ENCODE measurements at regions not wholly inside any gene's neighbourhood (a gene's known extent, or its start where the extent isn't known, plus 50 kb on each side); places are given as distances from the start of the nearest gene placed in this dataset.
"Not testable (repeated sequence)": the region's sequence is repeated elsewhere in the genome, so short reads cannot be mapped to it uniquely, and the experiment has no call there.

DNA sequence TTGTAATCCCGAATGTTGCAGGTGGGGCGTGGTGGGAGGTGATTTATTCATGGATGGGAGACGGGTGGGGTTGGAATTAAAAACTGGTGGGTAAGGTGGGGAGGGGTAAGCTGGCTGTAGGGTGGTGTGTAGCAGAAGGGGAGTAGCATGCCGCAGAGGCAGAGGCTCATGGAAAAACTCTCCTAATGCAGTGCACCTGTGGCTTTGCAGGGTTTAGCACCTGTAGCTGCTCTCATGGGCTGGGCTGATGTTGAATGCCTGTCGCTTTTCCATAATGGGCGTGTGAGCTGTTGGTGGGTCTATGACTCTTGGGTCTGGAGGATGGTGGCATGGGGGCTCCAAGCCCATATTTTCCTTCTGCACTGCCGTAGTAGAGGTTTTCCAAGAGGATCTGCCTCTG lies 169.0 kb upstream of the ZNF519 start:
- not testable (repeated sequence) for H3K4me1 ChIP-seq (ENCODE audit: control insufficient read depth, insufficient read depth, low read length); H3K4me2 ChIP-seq (ENCODE audit: low read length); H3K27me3 ChIP-seq (ENCODE audit: control insufficient read depth, insufficient read depth, low read length); H3K36me3 ChIP-seq (ENCODE audit: insufficient read depth, low read length); H3K9me3 ChIP-seq (replicated peaks; ENCODE audit: low read length); H3K4me3 ChIP-seq (ENCODE audit: low read length); H3K9ac ChIP-seq (ENCODE audit: low read depth, low read length)

DNA sequence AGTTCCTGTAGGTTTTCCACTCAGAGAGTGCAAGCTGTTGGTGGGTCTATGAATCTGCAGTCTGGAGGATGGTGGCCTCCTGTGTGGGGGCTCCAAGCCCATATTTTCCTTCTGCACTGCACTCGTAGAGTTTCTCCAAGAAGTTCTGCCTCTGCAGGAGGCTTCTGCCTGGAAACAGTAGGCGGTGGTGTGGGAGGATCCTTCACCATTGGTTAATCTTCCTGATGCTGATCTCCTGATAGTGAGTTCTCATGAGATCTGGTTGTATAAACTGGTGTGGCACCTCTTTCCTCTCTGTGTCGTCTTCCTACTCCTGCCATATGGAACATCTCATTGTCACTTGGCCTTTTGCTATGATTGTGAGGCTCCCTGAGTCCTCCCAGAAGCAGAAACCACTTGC lies 162.8 kb upstream of the ZNF519 start:
- H3K36me3 ChIP-seq (ENCODE audit: insufficient read depth, low read length); H3K9me3 ChIP-seq (replicated peaks; ENCODE audit: low read length); H3K4me2 ChIP-seq (ENCODE audit: low read length); H3K9ac ChIP-seq (ENCODE audit: low read depth, low read length); H3K4me1 ChIP-seq (ENCODE audit: control insufficient read depth, insufficient read depth, low read length); H3K27me3 ChIP-seq (ENCODE audit: control insufficient read depth, insufficient read depth, low read length); H3K4me3 ChIP-seq (ENCODE audit: low read length): not testable (repeated sequence)

DNA sequence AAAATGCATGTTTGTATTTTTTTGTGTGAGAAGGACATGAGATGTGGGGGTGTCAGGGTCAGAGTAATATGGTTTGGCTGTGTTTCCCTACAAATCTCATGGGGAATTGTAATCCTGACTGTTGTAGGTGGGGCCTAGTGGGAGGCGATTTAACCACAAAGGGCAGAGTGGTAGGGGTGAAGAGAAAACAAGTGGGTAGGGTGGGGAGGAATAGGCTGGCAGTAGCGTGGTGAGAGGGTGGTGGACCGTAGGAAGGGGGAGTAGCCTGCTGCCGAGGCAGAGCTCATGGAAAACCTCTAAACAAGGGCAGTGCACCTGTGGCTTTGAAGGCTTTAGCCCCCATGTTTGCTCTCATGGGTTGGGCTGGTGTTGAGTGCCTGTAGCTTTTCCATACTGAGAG lies 152.8 kb upstream of the ZNF519 start:
- no peak overlapping the region for H3K4me2 ChIP-seq (ENCODE audit: low read length)
- no peaks in the 10 kb centered on the region for H3K9me3 ChIP-seq (replicated peaks; ENCODE audit: low read length)
- no peak overlapping the region for H3K4me3 ChIP-seq (ENCODE audit: low read length)
- H3K27me3 ChIP-seq (ENCODE audit: control insufficient read depth, insufficient read depth, low read length), result no peaks in the 10 kb centered on the region
- no peaks in the 10 kb centered on the region for H3K36me3 ChIP-seq (ENCODE audit: insufficient read depth, low read length)
- no peak overlapping the region for H3K9ac ChIP-seq (ENCODE audit: low read depth, low read length)
- no peaks in the 10 kb centered on the region for H3K4me1 ChIP-seq (ENCODE audit: control insufficient read depth, insufficient read depth, low read length)

DNA sequence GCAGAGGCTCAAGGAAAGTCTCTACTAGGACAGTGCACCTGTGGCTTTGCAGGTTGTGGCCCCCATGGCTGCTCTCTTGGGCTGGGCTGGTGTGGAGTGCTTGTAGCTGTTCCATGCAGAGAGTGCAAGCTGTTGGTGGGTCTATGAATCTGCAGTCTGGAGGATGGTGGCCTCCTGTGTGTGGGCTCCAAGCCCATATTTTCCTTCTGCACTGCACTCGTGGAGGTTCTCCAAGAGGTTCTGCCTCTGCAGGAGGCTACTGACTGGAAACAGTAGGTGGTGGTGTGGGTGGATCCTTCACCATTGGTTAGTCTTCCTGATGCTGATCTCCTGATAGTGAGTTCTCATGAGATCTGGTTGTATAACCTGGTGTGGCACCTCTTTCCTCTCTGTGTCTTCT lies 143.2 kb upstream of the ZNF519 start:
- H3K27me3 ChIP-seq (ENCODE audit: control insufficient read depth, insufficient read depth, low read length); H3K4me1 ChIP-seq (ENCODE audit: control insufficient read depth, insufficient read depth, low read length); H3K4me3 ChIP-seq (ENCODE audit: low read length); H3K9ac ChIP-seq (ENCODE audit: low read depth, low read length); H3K9me3 ChIP-seq (replicated peaks; ENCODE audit: low read length); H3K36me3 ChIP-seq (ENCODE audit: insufficient read depth, low read length); H3K4me2 ChIP-seq (ENCODE audit: low read length): not testable (repeated sequence)

DNA sequence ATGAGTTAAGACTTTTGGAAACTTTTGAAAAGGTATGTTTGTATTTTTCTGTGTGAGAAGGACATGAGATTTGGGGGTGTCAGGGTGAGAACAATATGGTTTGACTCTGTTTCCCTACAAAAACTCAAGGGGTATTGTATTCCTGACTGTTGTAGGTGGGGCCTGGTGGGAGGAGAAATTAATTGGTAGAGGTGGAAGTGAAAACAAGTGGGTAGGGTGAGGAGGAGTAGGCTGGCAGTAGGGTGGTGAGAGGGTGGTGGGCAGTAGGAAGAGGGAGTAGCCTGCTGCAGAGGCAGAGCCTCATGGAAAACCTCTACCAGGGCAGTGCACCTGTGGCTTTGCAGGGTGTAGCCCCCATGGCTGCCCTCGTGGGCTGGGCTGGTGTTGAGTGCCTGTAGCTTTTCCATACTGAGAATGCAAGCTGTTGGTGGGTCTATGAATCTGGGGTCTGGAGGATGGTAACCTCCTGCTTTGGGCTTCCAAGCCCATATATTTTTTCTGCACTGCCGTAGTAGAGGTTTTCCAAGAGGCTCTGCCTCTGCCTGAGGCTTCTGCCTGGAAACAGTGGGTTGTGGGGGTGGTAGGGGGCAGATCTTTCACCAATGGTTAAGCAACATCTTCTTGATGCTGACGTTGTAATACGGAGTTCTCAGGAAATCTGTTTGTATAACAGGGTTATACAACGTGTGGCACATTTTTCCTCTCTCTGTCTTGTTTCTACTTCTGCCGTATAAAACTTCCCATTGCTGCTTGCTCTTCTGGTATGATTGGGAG lies 133.6 kb upstream of the ZNF519 start:
- H3K9ac ChIP-seq (ENCODE audit: low read depth, low read length); H3K27me3 ChIP-seq (ENCODE audit: control insufficient read depth, insufficient read depth, low read length); H3K4me2 ChIP-seq (ENCODE audit: low read length); H3K9me3 ChIP-seq (replicated peaks; ENCODE audit: low read length); H3K4me3 ChIP-seq (ENCODE audit: low read length); H3K36me3 ChIP-seq (ENCODE audit: insufficient read depth, low read length); H3K4me1 ChIP-seq (ENCODE audit: control insufficient read depth, insufficient read depth, low read length): not testable (repeated sequence)

DNA sequence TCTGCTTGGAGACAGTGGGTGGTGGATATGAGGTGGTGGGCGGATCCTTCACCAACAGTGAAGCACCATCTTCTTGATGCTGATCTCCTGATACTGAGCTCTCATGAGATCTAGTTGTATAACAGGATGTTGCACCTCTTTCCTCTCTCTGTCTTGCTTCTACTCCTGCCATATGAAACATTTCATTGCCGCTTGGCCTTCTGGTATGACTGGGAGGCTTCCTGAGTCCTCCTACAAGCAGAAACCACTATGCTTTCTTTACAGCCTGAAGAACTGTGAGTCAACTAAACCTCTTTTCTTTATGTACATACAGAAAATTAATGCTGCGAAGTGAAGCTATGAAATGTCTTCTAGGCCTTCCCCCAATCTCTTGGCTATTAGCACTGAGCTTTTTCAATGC lies 130.6 kb upstream of the ZNF519 start:
- H3K4me1 ChIP-seq (ENCODE audit: control insufficient read depth, insufficient read depth, low read length); H3K4me2 ChIP-seq (ENCODE audit: low read length); H3K36me3 ChIP-seq (ENCODE audit: insufficient read depth, low read length); H3K9me3 ChIP-seq (replicated peaks; ENCODE audit: low read length); H3K4me3 ChIP-seq (ENCODE audit: low read length); H3K27me3 ChIP-seq (ENCODE audit: control insufficient read depth, insufficient read depth, low read length); H3K9ac ChIP-seq (ENCODE audit: low read depth, low read length): not testable (repeated sequence)

DNA sequence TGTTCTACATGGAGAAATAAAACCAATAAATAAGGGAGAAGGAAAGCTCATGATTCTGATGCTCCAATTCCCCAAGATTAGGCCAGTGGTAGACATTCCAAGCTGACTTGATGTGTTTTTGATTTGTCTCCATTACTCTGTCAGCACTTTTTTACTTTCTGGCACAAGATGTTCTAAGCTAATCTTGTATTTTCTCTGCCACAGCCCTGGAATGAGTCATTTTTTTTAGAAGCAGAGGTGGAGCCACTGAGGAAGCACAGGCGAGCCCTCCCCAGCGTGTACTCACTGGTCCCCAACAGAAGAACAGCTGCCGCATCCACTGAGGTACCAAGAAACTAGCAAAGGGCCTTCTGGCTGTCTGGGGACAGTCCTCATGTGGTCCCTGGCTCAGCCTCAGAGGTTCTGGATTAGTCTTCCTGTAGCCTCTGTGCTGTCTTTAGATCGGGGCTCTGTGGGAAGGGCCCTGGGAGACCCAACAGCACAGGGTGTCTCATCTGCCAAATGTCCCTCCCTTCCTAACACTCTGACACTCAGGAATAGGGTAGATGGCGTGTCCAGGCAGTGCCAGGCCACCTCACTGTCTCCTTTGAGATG lies 117.9 kb upstream of the ZNF519 start:
- not testable (repeated sequence) for H3K27me3 ChIP-seq (ENCODE audit: control insufficient read depth, insufficient read depth, low read length); H3K4me2 ChIP-seq (ENCODE audit: low read length); H3K9me3 ChIP-seq (replicated peaks; ENCODE audit: low read length)

DNA sequence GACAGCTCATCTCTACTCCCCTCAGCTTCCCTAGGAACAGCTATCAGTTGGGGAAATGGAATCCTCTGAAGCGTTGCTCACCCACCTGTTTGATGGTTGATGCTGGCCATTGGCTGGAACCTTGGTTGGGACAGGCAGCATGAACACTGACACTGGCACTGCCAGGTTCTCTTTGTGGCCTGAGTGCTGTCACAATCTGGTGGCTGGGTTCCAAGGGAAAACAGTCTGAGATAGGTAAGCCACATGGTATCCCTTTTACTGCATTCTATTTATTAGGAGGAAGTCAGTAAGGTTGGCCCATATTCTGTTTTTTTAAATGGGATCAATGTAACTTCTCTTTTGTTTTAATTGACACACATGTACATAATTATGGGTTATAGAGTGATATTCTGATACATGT lies 107.0 kb upstream of the ZNF519 start:
- not testable (repeated sequence) for H3K9me3 ChIP-seq (replicated peaks; ENCODE audit: low read length); H3K9ac ChIP-seq (ENCODE audit: low read depth, low read length); H3K27me3 ChIP-seq (ENCODE audit: control insufficient read depth, insufficient read depth, low read length); H3K4me3 ChIP-seq (ENCODE audit: low read length); H3K4me1 ChIP-seq (ENCODE audit: control insufficient read depth, insufficient read depth, low read length); H3K4me2 ChIP-seq (ENCODE audit: low read length); H3K36me3 ChIP-seq (ENCODE audit: insufficient read depth, low read length)

More for the DNA sequence above, 117.9 kb upstream of the ZNF519 start:
- not testable (repeated sequence) for H3K4me3 ChIP-seq (ENCODE audit: low read length); H3K4me1 ChIP-seq (ENCODE audit: control insufficient read depth, insufficient read depth, low read length); H3K36me3 ChIP-seq (ENCODE audit: insufficient read depth, low read length); H3K9ac ChIP-seq (ENCODE audit: low read depth, low read length)

DNA sequence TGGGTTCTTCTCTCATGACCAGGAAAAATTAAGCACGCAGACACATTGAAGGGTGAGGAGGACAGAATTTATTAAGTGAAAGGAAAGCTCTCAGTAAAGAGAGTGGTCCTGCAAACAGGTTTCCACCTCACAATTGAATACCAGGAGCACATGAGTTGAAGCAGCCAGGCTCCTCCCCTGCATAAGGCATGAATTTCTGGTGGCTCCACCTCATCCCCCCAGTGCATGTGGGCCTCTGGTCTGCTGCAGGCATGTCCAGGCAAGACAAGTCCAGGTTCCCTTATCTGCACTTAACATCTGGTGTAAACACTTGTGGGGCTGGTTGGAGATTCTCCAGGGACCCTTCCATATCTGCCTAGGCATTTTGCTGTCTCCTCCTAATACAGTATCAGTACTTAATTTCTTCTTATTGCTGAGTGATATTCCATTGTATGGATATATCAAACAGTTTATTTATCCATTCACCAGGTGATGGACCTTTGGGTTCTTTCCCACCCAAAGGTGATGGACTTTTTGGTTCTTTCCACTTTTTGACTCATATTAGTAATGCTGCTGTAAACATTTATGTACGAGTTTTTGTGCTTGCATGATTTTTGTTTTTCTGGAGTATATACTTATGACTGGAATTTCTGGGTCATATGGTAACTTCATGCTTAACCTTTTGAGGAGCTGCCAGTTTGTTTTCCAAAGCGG lies 104.3 kb upstream of the ZNF519 start:
- H3K9me3 ChIP-seq (replicated peaks; ENCODE audit: low read length); H3K9ac ChIP-seq (ENCODE audit: low read depth, low read length); H3K4me3 ChIP-seq (ENCODE audit: low read length); H3K4me1 ChIP-seq (ENCODE audit: control insufficient read depth, insufficient read depth, low read length); H3K4me2 ChIP-seq (ENCODE audit: low read length); H3K27me3 ChIP-seq (ENCODE audit: control insufficient read depth, insufficient read depth, low read length); H3K36me3 ChIP-seq (ENCODE audit: insufficient read depth, low read length): not testable (repeated sequence)

DNA sequence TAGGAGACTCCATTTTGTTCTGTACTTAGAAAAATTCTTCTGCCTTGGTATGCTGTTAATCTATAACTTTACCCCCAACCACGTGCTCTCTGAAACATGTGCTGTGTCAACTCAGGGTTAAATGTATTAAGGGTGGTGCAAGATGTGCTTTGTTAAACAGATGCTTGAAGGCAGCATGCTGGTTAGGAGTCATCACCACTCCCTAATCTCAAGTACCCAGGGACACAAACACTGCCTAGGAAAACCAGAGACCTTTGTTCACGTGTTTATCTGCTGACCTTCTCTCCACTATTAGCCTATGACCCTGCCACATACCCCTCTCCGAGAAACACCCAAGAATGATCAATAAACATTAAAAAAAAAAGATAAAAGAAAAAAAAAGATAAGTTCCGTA lies 93.0 kb upstream of the ZNF519 start:
- not testable (repeated sequence) for H3K9ac ChIP-seq (ENCODE audit: low read depth, low read length); H3K9me3 ChIP-seq (replicated peaks; ENCODE audit: low read length); H3K4me1 ChIP-seq (ENCODE audit: control insufficient read depth, insufficient read depth, low read length); H3K36me3 ChIP-seq (ENCODE audit: insufficient read depth, low read length); H3K4me3 ChIP-seq (ENCODE audit: low read length); H3K4me2 ChIP-seq (ENCODE audit: low read length); H3K27me3 ChIP-seq (ENCODE audit: control insufficient read depth, insufficient read depth, low read length)

DNA sequence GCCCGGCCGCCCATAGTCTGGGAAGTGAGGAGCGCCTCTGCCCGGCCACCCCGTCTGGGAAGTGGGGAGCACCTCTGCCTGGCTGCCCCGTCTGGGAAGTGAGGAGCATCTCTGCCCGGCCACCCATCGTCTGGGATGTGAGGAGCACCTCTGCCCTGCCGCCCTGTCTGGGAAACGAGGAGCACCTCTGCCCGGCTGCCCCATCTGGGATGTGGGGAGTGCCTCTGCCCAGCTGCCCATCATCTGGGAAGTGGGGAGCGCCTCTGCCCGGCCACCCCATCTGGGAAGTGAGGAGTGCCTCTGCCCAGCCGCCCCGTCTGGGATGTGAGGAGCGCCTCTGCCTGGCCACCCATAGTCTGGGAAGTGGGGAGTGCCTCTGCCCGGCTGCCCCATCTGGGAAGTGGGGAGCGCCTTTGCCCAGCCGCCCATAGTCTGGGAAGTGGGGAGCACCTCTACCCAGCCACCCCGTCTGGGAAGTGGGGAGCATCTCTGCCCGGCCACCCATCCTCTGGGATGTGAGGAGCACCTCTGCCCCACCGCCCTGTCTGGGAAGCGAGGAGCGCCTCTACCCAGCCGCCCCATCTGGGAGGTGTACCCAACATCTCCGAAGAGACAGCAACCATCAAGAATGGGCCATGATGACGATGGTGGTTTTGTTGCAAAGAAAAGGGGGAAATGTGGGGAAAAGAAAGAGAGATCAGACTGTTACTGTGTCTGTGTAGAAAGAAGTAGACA lies 92.5 kb upstream of the ZNF519 start:
- H3K9ac ChIP-seq (ENCODE audit: low read depth, low read length); H3K27me3 ChIP-seq (ENCODE audit: control insufficient read depth, insufficient read depth, low read length); H3K4me3 ChIP-seq (ENCODE audit: low read length); H3K9me3 ChIP-seq (replicated peaks; ENCODE audit: low read length); H3K4me2 ChIP-seq (ENCODE audit: low read length); H3K36me3 ChIP-seq (ENCODE audit: insufficient read depth, low read length); H3K4me1 ChIP-seq (ENCODE audit: control insufficient read depth, insufficient read depth, low read length): not testable (repeated sequence)
